T-helper 2 cell (primary cell): ENCODE measurements at regions not wholly inside any gene's neighbourhood (a gene's known extent, or its start where the extent isn't known, plus 50 kb on each side); places are given as distances from the start of the nearest gene placed in this dataset.

Experiments
- DNase-seq, 5 experiments: peaks; one replicate each; pipeline versions ENCODE4 v3.0.0 to v3.0.0-alpha.2; 2012 to 2022

GRCh38 chr15:97729270-97729669, 231.2 kb upstream of the ARRDC4 start:
- no peak for DNase-seq

DNA sequence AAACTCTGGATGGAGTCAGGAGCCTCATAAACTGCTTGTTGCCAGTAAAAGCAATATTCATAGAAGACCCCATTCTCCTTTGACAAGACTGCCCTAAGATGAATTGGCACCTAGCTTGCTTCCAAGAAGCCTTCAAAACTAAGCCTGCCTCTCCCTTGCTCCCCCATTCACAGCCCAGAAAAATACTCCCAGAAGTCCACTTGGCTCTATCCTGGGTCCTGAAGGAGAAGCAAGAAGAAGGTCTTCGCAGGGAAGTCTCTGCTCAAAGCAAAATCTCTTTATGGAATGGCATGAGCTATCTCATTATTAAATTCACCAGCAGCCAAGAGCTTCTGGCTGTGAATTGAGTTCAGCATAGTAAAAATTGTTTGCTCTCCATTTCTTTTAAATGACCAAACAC, 230.2 kb upstream of the ARRDC4 start:
- no peak for DNase-seq

DNA sequence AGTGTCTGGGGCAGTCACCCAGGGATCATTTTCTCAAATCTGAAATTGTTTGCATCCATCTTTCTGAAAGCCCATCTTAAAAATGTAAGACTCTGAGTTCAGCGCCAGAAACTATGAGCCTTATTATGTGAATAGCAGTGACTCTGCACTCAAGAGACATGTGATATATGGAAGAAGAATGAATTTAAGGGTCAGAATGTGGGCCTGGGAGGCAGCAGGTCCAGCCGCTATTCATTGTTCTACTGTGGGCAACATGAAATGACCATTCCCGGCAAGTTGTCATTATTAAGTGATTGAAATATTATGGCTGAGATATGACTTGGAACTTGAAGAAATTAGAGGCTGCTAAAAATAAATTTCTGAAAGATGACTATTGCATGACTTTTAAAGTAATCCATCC, 228.6 kb upstream of the ARRDC4 start:
- DNase-seq = no peak

DNA sequence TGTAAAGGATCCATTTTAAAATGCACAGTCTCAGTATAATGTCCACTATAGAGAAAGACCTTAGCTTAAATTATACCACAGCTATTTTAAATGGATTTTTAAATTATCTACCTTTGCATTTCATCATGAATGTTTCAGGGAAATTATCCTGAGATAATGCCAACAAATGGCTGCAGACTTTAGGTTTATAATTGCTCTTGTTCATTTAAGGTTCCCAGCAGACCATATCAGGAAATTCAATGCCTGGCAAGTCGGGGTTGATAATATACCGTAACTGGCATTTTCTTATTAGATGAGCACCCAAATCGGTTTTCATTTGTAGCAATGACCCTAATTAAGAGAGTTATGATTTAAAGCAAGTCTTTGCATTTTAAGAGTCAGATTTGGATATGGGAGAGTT, 227.1 kb upstream of the ARRDC4 start:
- DNase-seq = no peak

DNA sequence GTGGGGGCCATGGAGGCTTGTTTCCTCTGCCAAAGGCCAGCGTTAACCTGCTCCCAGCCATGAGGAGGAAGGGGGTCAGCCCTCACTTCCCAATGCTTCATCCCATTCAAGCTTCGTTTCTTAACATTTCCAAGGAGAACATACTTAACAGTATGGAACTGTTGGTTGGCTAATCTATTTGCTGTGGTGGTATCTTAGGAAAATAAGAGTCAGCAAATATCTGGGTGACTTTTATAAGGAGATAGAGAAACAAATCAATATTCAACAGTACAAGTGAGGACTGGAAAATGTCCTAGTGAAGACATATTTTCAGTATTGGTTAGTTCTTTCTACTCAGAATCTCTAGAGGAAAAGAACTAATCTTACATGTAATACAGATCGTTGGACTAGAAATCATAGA, 223.8 kb upstream of the ARRDC4 start:
- DNase-seq = no peak

GRCh38 chr15:97745481-97746071, 214.9 kb upstream of the ARRDC4 start:
- peak in 1 of 5 experiments; percentile 20 for DNase-seq

- DNase-seq = no peak
Measured at GRCh38 chr15:97747342-97747741, 213.2 kb upstream of the ARRDC4 start.

GRCh38 chr15:97748576-97748975, 211.9 kb upstream of the ARRDC4 start:
- no peak for DNase-seq

GRCh38 chr15:97750060-97750459, 210.4 kb upstream of the ARRDC4 start:
- no peak for DNase-seq

GRCh38 chr15:97755726-97756125, 204.8 kb upstream of the ARRDC4 start:
- no peak for DNase-seq

DNA sequence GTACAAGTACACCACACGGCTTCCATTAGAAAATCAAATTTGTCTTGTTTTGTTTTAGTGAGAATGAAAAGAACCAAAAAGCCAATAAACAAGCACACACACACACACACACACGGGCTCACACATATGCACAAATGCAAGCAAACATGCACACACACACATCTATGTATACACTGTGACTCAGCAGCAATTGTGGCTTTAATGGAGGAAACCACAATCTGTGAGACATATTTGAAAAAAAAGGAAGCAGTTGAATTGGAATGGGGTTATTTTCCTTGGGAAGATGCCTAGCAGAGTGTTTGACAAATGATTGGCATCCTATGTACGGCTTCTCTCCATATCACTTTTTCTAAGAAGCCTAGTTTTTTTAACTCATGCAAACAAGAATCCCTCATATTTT, 201.1 kb upstream of the ARRDC4 start:
- DNase-seq = peak in 1 of 5 experiments; percentile 30

DNA sequence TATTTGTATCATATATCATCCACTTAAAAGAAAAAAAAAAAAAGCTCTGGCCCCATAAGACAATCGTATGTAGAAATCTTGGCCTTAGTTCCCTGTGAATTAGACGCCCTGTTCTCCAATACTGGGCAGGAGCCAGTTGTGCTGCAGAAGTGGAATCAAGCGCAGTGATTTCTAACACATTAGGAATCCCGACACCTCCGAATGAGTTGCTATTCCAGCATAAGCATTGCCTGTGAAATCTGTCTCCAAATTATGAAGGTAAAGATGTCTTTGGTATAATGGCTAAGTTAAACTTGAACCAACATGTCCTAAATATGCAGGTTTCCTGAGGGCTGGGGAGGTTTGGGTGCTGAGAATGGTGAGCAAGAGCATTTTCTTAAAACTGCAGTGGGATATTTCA, 199.4 kb upstream of the ARRDC4 start:
- DNase-seq = no peak

- no peak for DNase-seq
Measured at GRCh38 chr15:97783240-97783639, 177.3 kb upstream of the ARRDC4 start.

DNA sequence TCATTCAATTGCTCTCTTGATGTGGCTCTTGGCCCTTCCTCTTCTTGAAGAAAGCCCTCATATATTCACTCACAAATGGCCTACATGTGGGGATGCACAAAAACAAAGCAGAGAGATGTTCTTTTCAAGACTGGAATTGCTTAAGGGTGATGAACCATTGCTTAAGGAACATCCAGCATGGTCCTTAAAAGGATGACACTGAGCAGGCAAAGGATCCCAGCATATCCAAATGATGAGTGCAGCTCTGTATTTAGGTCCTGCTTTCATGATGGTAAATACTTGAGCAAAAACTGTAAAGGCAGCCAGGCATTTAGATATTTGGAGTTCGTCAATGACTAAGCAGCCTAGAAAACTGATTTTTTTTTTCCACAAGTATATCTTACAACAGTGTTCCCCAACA, 173.8 kb upstream of the ARRDC4 start:
- DNase-seq = no peak

DNA sequence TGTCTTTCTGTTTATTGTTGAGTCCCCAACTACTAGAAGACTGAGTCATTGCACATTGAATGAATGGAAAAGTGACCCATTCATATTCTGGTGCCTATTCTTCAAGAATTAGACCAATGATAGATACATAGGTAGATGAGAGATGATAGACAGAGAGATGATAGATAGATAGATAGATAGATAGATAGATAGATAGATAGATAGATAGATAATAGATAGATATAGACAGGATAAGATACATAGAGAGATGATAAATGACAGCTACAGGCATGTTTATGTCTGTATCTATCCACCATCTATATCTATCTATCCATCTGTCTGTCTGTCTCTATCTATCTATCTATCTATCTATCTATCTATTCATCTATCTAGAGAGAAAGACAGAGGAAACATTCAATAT, 170.3 kb upstream of the ARRDC4 start:
- DNase-seq = no peak

GRCh38 chr15:97791824-97792792, 168.4 kb upstream of the ARRDC4 start:
- no peak for DNase-seq

- DNase-seq = no peak
Measured at GRCh38 chr15:97804950-97805349, 155.6 kb upstream of the ARRDC4 start.

DNA sequence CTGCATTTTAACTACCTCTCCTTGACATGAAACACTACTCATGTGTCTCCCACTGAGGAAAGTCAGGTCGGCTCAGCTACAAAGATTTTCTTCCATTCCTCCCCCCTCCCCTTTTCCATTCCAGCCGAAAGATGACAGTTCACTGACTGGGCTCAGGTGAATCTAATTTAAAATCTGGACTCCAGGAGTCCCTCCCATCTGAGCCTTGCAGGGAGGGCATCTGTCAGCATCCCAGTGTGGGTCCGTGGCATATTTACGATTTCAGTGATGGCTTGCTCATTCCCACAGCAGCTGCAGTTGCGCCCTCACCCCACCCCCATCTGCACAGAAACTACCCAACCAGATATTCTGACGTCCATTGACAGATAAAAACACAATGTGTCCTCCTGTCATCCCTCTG, 153.7 kb upstream of the ARRDC4 start:
- DNase-seq = no peak

DNA sequence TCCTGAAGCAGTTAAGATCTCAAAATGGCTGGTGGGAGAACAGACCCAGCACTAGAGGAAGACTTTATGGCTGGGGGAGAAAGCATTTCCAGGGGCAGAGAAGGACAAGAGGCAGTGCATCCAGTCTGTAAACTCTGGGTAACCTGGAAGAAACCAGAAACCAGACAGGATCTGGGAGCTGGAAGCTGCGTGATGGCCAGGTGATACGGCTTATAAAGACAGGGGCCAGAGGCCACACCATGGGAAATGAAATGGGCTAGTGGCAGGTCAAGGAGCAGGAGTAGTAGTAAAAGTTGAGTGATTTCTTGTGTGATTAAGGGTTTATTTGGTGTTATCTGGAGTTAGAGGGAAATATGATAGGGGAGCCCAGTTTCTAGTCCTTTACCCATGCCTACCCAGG, 144.7 kb upstream of the ARRDC4 start:
- no peak for DNase-seq

DNA sequence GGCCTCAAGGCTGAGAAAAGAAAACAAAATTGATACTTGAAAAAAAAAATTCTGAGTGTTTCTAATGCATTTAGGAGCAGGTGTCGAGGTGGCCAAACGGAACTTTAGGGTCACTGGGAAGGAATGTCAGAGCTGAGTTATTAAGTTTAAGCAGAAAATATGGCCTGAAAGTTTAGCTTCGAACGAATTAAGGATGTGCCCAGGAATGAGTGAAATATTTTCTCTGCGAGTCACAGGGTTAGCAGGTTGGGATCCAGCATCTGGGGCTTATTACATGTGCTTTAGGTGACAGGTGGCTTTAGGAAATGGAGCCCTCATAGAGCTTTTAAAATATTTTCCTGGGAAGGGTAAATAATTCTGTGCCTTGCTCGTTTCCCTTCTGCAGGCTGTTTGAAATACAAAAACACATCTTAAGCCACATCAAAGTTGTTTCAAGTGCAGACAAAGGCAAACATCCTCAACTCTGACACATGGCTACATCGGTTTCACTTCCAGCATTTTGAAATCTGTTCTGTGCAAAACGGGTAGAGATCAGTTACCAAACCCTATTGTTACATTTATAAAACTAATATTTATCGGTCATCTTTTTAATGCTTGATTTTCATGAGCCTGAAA, 143.1 kb upstream of the ARRDC4 start:
- no peak for DNase-seq

- no peak for DNase-seq
Measured at GRCh38 chr15:97836003-97836402, 124.5 kb upstream of the ARRDC4 start.

- no peak for DNase-seq
Measured at GRCh38 chr15:97837896-97838295, 122.6 kb upstream of the ARRDC4 start.

GRCh38 chr15:97838606-97839210, 121.8 kb upstream of the ARRDC4 start:
- DNase-seq = no peak
